DOHH2 (cell line): ENCODE measurements at regions not wholly inside any gene's neighbourhood (a gene's known extent, or its start where the extent isn't known, plus 50 kb on each side); places are given as distances from the start of the nearest gene placed in this dataset.

Source experiments
- H3F3A ChIP-seq: fragments of 200-600 bp; sonication (generic), shearing (Covaris generic); 2 replicates; pipeline ENCODE4 v1.6.0; 2016; ENCODE audit warnings: antibody characterized with exemption, mild to moderate bottlenecking; ENCODE audit not compliant: control insufficient read depth, insufficient read depth
- H3K27ac ChIP-seq: fragments of 200-600 bp; sonication (generic); 2 replicates; pipeline ENCODE4 v1.5.1; 2014; ENCODE audit warnings: low read depth, mild to moderate bottlenecking, low read length, moderate library complexity
- H3K27me3 ChIP-seq: fragments of 200-600 bp; sonication (generic); 2 replicates; pipeline ENCODE4 v1.6.1; 2014; ENCODE audit warnings: mild to moderate bottlenecking, low read length, mixed read lengths; ENCODE audit not compliant: control insufficient read depth
- H3K36me3 ChIP-seq: fragments of 200-600 bp; sonication (generic); 2 replicates; pipeline ENCODE4 v1.6.1; 2014; ENCODE audit warnings: mild to moderate bottlenecking, low read length, moderate library complexity, mixed read lengths; ENCODE audit not compliant: control insufficient read depth
- H3K4me1 ChIP-seq: fragments of 200-600 bp; sonication (generic); 2 replicates; pipeline ENCODE4 v1.6.1; 2014; ENCODE audit warnings: mild to moderate bottlenecking, low read length, mixed read lengths; ENCODE audit not compliant: control insufficient read depth
- H3K4me2 ChIP-seq: fragments of 200-600 bp; sonication (generic); 2 replicates; pipeline ENCODE4 v1.6.0; 2014; ENCODE audit warnings: mild to moderate bottlenecking, low read length, moderate library complexity
- H3K4me3 ChIP-seq: fragments of 200-600 bp; sonication (generic); 2 replicates; pipeline ENCODE4 v1.5.1; 2014; ENCODE audit warnings: mild to moderate bottlenecking, low read length, mixed read lengths
- H3K79me2 ChIP-seq: fragments of 200-600 bp; sonication (generic); 2 replicates; pipeline ENCODE4 v1.6.1; 2014; ENCODE audit warnings: mild to moderate bottlenecking, low read length, mixed read lengths; ENCODE audit not compliant: control insufficient read depth
- H3K9me2 ChIP-seq: fragments of 200-600 bp; sonication (generic); replicated peaks from 2 replicates; pipeline ENCODE4 v1.6.1; 2014; ENCODE audit warnings: mild to moderate bottlenecking, low read length, mixed read lengths; ENCODE audit not compliant: control insufficient read depth
- H3K9me3 ChIP-seq: fragments of 200-600 bp; sonication (generic); 2 replicates; pipeline ENCODE4 v1.6.1; 2014; ENCODE audit warnings: antibody characterized with exemption, low read length, mixed read lengths; ENCODE audit not compliant: control insufficient read depth, insufficient read depth
- H4K20me1 ChIP-seq: fragments of 200-600 bp; sonication (generic); 2 replicates; pipeline ENCODE4 v1.6.0; 2014; ENCODE audit warnings: low read depth, mild to moderate bottlenecking, antibody characterized with exemption, low read length, moderate library complexity; ENCODE audit not compliant: control insufficient read depth, insufficient read depth
- CTCF ChIP-seq: fragments of 200-600 bp; sonication (generic); IDR thresholded peaks from one replicate; pipeline ENCODE4 v1.5.1; 2014; ENCODE audit warnings: antibody characterized with exemption, mild to moderate bottlenecking, low read depth, low read length; ENCODE audit not compliant: poor library complexity, severe bottlenecking
- EZH2phosphoT487 ChIP-seq: fragments of 200-600 bp; sonication (generic); IDR thresholded peaks from 2 replicates; pipeline ENCODE4 v1.6.1; 2017; ENCODE audit warnings: borderline replicate concordance, mild to moderate bottlenecking, antibody characterized with exemption, low read length, moderate library complexity, mixed read lengths

- Histone ChIP-seq H3F3A (no peaks in the 10 kb centered on the region), H3K27ac (no peak overlapping the region)
- TF ChIP-seq CTCF (no peak), EZH2phosphoT487 (no peak)
These were observed 156.1 kb upstream of the CHD6 start for GRCh38 chr20:41774291-41774690.

GRCh38 chr20:41770965-41771364 is 152.8 kb upstream of the CHD6 start:
- H3K9me3 ChIP-seq: no peaks in the 10 kb centered on the region
- H3K4me2 ChIP-seq: no peak overlapping the region
- no peaks in the 10 kb centered on the region for H3K4me1 ChIP-seq
- H3F3A ChIP-seq: no peaks in the 10 kb centered on the region
- H4K20me1 ChIP-seq: no peaks in the 10 kb centered on the region
- no peaks in the 10 kb centered on the region for H3K36me3 ChIP-seq
- no peaks in the 10 kb centered on the region for H3K9me2 ChIP-seq
- H3K4me3 ChIP-seq: no peak overlapping the region
- H3K27me3 ChIP-seq: no peaks in the 10 kb centered on the region
- H3K79me2 ChIP-seq: no peaks in the 10 kb centered on the region
- H3K27ac ChIP-seq: no peak overlapping the region
- TF ChIP-seq CTCF: no peak
- no peak for TF ChIP-seq EZH2phosphoT487

More at GRCh38 chr20:41774291-41774690, 156.1 kb upstream of the CHD6 start:
- Histone ChIP-seq H3K9me3 (no peaks in the 10 kb centered on the region), H3K79me2 (no peaks in the 10 kb centered on the region), H3K4me1 (no peaks in the 10 kb centered on the region), H3K4me2 (no peak overlapping the region), H3K36me3 (no peaks in the 10 kb centered on the region), H3K4me3 (no peak overlapping the region), H3K27me3 (no peaks in the 10 kb centered on the region), H4K20me1 (no peaks in the 10 kb centered on the region), H3K9me2 (no peaks in the 10 kb centered on the region)

GRCh38 chr20:41770427-41770826 is 152.2 kb upstream of the CHD6 start:
- no peak for TF ChIP-seq EZH2phosphoT487
- TF ChIP-seq CTCF: no peak
- Histone ChIP-seq H4K20me1 (no peaks in the 10 kb centered on the region), H3K36me3 (no peaks in the 10 kb centered on the region), H3K9me3 (no peaks in the 10 kb centered on the region), H3F3A (no peaks in the 10 kb centered on the region), H3K9me2 (no peaks in the 10 kb centered on the region), H3K27ac (no peak overlapping the region), H3K4me2 (no peak overlapping the region), H3K27me3 (no peaks in the 10 kb centered on the region), H3K4me1 (no peaks in the 10 kb centered on the region), H3K79me2 (no peaks in the 10 kb centered on the region), H3K4me3 (no peak overlapping the region)

- H3F3A ChIP-seq: no peaks in the 10 kb centered on the region
- no peaks in the 10 kb centered on the region for H3K9me3 ChIP-seq
- H3K9me2 ChIP-seq: no peaks in the 10 kb centered on the region
- H4K20me1 ChIP-seq: no peaks in the 10 kb centered on the region
- no peak overlapping the region for H3K4me3 ChIP-seq
- no peaks in the 10 kb centered on the region for H3K27me3 ChIP-seq
- no peaks in the 10 kb centered on the region for H3K79me2 ChIP-seq
- H3K4me2 ChIP-seq: no peak overlapping the region
- H3K36me3 ChIP-seq: no peaks in the 10 kb centered on the region
- no peak overlapping the region for H3K27ac ChIP-seq
- no peaks in the 10 kb centered on the region for H3K4me1 ChIP-seq
- TF ChIP-seq CTCF: no peak
- TF ChIP-seq EZH2phosphoT487: no peak
These were observed 151.4 kb upstream of the CHD6 start for GRCh38 chr20:41769592-41770018.
